Cardiac fibroblast (primary cell): ENCODE measurements at regions not wholly inside any gene's neighbourhood (a gene's known extent, or its start where the extent isn't known, plus 50 kb on each side); places are given as distances from the start of the nearest gene placed in this dataset.

Experiments used
- DNase-seq, 2 donors: peaks; one replicate each; pipeline versions ENCODE4 v3.0.0 to v3.0.0-alpha.2; 2010; ENCODE audit warnings: low read depth in 2 of 2
- H3K4me3 ChIP-seq, 2 donors: replicated peaks in 1 of 2; 1 replicate in 1 of 2; 2 replicates in 1 of 2; pipeline ENCODE4 v1.5.1; 2011; ENCODE audit warnings: low read depth in 2 of 2, low read length in 2 of 2, mild to moderate bottlenecking in 2 of 2, moderate library complexity in 1 of 2
- CTCF ChIP-seq: IDR thresholded peaks from one replicate; pipeline ENCODE4 v1.5.1; 2011; ENCODE audit warnings: low read depth, mild to moderate bottlenecking, low read length, inconsistent platforms

DNA sequence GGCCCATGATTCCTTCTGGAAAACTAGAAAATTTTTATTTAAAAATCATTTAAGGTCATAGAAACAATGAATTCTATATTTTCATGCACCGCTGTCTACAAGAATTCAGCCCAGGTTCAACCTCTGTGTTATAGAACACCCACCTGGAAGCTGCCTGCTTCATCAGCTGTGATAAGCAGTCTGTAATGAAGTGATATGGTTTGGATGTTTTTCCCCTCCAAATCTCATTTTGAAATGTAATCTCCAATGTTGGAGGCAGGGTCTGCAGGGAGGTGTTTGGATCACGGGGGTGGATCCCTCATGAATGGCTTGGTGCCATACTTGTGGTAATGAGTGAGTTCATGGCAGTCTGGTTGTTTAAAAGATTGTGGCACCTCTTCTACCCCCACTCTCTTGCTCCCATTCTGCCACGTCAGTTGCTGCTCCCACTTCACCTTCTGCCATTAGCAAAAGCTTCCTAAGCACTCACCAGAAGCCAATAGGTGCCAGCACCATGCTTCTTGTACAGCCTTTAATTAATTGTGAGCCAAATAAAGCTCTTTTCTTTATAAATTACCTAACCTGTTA lies 55.6 kb downstream of the MRPL32 start:
- H3K4me3 ChIP-seq, result no peak overlapping the region
- no peak for DNase-seq
- TF ChIP-seq CTCF, result no peak

DNA sequence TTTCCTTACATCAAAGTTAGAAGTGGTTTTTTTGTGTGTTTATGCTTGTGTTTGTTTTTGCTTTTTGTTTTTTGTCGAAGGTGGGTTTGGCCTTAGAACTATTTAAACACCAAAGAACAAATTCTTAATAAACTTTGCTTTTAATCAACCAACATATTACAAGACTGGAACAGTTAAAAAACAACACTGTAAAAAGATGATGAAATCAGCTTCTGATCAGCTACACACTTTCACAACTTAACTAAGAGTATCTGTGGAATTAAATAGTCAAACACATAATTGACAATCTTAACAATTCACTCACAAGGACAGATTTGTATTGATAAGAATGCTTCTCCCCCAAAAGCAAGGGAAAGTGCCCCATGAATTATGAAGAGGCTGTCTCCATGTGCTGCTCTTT lies 58.8 kb downstream of the MRPL32 start:
- no peak for DNase-seq
- no peak overlapping the region for H3K4me3 ChIP-seq
- TF ChIP-seq CTCF, result no peak

DNA sequence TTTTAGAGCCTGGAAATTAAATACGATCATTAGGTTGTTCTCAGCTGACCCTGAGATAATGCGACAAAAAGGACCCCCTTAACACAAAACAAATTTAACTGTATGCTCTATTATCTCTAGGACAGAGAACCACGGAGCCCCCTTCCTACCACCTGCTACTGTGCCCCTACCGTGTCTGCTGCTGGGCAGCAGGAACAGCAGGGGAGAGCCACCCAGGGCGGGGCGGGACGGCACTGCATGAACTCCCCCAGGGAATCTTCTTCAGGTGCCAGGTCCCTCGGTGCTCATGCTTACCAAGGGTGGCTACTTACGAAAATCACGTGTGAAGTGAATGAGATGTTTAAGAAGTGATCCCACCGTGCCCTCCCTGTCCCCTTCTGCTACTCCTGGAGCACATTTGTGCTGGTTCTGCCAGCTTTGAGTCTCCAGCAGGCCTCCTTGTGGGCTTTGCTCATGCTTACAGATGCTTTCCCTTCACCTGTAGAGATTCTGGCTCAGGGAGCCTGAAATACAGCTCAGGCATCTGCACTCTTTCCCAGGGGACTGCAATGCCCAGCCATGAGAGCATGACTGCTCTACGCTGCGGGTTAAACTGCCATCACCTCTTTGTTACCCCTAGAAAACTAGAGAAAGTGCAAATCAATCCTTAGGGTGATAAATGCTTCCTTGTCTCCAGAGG lies 59.9 kb downstream of the MRPL32 start:
- no peak for DNase-seq
- H3K4me3 ChIP-seq, result no peak overlapping the region
- TF ChIP-seq CTCF, result no peak

DNA sequence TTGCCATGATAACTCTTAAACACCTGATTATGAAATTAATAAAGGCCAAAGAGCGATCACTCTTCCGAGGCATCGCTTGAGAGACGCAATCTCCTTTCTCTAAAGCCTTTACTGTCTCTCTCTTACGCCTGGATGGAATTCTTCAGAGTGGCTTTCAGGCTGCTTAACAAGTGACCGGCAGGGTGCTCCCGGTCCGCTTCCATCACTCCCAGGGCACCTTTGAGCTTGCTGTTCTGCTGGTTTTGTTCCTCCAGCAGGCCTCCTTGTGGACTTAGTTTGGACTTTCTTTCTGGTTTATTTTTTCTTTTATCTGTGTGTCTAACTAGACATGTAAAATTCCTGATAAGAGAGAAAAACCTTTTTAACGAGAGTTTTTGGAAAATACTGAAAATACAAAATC lies 60.9 kb downstream of the MRPL32 start:
- TF ChIP-seq CTCF, result no peak
- H3K4me3 ChIP-seq, result no peak overlapping the region
- DNase-seq, result peak; percentile 4 to 5

DNA sequence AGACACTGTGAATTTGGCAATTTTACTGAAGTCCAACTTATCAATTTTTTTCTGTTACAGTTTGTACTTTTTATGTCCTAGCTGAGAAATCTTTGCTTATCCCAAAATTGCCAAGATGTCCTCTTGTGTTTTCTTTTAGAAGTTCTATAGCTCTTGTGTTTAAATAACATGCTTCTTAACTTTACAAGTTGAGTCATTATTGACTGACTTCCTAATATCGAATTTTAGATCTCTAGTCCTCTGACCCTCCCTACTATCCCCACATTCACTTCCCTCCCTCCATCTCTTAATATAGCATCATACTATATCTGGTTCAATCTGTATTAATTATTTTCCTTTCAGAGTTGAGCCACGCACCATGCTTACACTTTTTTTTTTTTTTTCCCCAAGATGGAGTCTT lies 61.9 kb downstream of the MRPL32 start:
- no peak for DNase-seq
- TF ChIP-seq CTCF, result no peak
- H3K4me3 ChIP-seq, result no peak overlapping the region

DNA sequence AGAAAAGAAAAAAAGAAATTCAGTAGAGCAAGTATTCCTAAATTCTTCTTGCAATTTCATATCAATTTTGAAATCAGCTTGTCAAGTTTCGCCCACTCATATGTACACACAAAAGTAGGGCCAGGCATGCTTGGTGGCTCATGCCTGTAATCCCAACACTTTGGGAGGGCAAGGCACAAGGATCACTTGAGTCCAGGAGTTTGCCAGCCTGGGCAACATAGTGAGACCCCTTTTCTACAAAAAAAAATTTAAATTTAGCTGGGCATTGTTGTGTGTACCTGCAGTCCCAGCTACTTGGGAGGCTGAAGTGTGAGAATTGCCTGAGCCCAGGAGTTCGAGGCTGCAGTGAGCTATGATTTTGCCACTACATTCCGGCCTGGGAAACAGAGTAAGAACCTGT lies 65.4 kb downstream of the MRPL32 start:
- no peak overlapping the region for H3K4me3 ChIP-seq
- no peak for DNase-seq
- no peak for TF ChIP-seq CTCF

- peak in 1 of 2 donors; percentile 7 for DNase-seq
- TF ChIP-seq CTCF, result no peak
- H3K4me3 ChIP-seq, result no peak overlapping the region
Observed at GRCh38 chr7:43004082-43004481, 71.9 kb downstream of the MRPL32 start.
